C4-2B (cell line): ENCODE measurements at regions not wholly inside any gene's neighbourhood (a gene's known extent, or its start where the extent isn't known, plus 50 kb on each side); places are given as distances from the start of the nearest gene placed in this dataset.

Experiments
- CTCF ChIP-seq: fragments of 450-650 bp; conservative IDR thresholded peaks from 2 replicates; pipeline ENCODE4 v1.5.1; 2017; ENCODE audit warnings: mild to moderate bottlenecking
- ZFX ChIP-seq: fragments of 450-650 bp; IDR thresholded peaks from 2 replicates; pipeline ENCODE4 v1.6.1; 2017

GRCh38 chr7:106356-106755 is 86.0 kb upstream of the FAM20C start:
- TF ChIP-seq CTCF (no peak), ZFX (no peak)
